Stimulated activated CD4-positive, alpha-beta T cell treated with anti-CD3 and anti-CD28 coated beads, Interleukin-1b, Interleukin-23, amount 100 ng/mL, for 1 hour (primary cell): ENCODE measurements at regions not wholly inside any gene's neighbourhood (a gene's known extent, or its start where the extent isn't known, plus 50 kb on each side); places are given as distances from the start of the nearest gene placed in this dataset.

ENCODE experiments used
- DNase-seq, 2 donors: peaks; one replicate each; pipeline ENCODE4 v3.0.0-alpha.2; 2020; ENCODE audit warnings: low read depth in 2 of 2

DNA sequence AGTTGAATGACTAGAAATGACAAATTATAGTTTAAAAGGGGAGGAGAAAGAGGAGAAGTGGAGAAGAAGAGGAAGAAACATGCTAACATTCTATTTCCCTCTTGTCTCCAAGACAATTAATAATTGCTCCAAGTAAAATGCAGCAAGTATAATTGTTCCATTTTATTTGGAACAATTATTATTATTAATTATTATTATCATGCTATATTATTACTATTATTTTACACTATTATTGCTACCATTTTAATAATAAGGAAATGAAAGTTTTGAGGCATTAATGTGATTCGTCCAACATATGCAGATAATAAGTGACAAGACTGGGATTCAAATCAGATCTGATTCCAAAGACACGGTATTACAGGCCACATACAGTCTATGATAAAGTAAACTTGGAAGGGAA is 293.6 kb upstream of the ZC3H12C start:
- DNase-seq, result no peak

GRCh38 chr11:109804911-109805310 is 288.3 kb upstream of the ZC3H12C start:
- DNase-seq, result no peak

DNA sequence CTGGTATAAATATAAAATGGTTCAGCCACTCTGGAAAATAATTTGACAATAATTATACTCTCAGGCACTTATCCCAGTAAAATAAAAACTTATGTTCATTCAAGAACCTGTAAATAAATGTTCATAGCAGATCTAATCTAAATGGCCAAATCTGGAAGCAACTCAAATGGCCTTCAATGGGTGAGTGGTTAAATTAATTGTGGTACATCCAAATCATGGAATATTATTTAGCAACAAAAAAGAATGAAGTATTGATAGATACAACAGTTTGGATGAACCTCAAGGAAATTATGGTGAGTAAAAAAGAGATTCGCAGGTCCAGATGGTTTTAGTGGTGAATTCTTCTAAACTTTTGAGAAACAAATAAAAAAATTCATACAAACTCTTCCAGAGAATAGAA is 287.0 kb upstream of the ZC3H12C start:
- no peak for DNase-seq

DNA sequence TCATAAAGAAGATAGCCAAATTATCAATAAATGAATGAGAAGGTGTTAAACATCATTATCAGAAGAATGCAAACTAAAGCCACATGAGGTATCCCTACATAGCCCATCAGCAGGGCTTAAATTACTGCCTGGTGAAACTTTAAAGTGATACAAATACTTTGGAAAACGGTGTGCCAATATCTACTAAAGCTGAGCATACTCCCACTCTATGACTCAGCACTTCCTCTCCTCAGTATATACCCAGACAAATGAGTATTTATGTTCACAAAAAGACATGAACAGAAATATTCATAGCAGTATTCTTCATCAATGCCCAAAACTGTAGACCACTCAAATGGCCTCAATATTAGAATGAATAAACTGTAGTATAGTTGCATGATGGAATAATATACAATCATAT is 284.6 kb upstream of the ZC3H12C start:
- DNase-seq, result no peak

DNA sequence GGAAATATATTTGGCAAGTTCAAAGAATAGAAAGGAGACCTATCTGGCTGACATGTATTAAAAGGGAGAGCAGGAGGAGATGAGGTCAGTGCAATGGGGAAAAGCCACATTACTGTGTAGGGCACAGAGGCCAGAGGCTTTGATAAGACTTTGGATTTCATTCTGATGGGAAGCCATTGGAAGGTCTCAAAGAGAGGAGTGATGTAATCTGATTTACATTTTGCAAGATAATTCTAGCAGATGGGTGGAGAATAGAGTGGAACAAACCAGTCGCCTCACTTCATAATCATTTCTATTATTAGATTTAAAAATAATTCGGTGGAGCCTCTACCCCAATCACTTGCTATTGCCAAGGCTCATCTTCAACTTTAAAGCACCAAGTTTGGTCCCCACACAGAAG is 278.4 kb upstream of the ZC3H12C start:
- no peak for DNase-seq

GRCh38 chr11:109815500-109816150 is 277.6 kb upstream of the ZC3H12C start:
- no peak for DNase-seq

GRCh38 chr11:109818290-109818689 is 274.9 kb upstream of the ZC3H12C start:
- no peak for DNase-seq

- no peak for DNase-seq
Measured at GRCh38 chr11:109819410-109819809, 273.8 kb upstream of the ZC3H12C start.

- DNase-seq, result no peak
Measured at GRCh38 chr11:109821511-109821910, 271.7 kb upstream of the ZC3H12C start.

GRCh38 chr11:109822436-109823102 is 270.6 kb upstream of the ZC3H12C start:
- DNase-seq, result no peak

DNA sequence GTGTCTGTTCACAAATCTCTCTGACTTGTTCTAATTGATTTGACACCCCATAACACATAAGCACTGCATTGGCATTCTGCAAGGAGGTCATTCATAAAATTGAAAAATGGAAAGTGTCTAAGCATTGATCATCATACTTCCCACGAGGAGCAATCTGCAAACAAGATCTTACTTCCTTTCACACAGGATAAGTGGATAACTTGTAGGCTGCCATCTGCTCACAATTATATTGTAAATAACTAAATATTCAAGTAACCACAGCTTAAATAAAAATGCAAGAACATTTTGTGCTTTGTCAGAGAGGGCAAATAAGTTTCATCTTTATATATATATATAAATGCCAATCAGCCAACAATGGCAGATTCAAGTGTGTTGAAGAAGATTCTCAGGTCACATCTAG is 264.8 kb upstream of the ZC3H12C start:
- no peak for DNase-seq

GRCh38 chr11:109838026-109838425 is 255.2 kb upstream of the ZC3H12C start:
- no peak for DNase-seq

DNA sequence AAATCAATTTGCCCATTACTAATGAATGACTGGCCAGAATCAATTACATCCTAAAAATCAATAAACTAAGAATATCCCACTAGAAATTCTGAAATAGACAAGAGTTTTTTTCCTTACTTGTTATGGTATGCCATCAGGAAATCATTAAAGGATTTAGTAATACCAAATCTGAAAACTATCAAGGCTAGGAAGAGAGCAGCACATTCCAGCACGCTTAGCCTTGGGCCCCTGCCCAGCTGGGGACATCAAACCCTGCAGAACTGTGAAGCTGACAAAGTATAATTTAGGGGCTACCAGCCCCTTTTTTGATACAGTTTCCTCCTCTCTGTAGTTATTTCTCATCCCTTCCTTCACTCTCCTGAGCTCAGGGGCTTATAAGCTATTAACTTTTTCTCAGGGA is 247.8 kb upstream of the ZC3H12C start:
- DNase-seq, result no peak

- no peak for DNase-seq
Measured at GRCh38 chr11:109847621-109848020, 245.6 kb upstream of the ZC3H12C start.

- no peak for DNase-seq
Measured at GRCh38 chr11:109849051-109849450, 244.1 kb upstream of the ZC3H12C start.

DNA sequence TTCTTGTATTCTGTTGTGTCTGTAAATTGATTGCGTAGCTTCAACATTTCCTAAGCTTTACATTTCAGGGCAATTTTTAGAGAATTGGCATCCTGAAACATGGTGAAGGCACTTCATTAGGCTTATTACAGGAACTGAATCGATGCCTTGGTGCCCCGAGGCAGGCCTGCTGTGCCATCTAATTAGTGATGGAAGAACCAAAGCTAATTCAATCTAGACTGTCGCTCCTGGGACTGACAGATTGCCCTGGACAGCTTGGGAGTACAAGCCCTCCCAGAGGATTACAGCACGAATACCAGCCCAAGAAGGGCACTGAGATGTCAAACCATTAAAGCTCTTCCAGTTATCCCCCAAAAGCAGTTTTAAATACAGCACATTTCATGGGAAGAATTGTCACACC is 243.2 kb upstream of the ZC3H12C start:
- no peak for DNase-seq

DNA sequence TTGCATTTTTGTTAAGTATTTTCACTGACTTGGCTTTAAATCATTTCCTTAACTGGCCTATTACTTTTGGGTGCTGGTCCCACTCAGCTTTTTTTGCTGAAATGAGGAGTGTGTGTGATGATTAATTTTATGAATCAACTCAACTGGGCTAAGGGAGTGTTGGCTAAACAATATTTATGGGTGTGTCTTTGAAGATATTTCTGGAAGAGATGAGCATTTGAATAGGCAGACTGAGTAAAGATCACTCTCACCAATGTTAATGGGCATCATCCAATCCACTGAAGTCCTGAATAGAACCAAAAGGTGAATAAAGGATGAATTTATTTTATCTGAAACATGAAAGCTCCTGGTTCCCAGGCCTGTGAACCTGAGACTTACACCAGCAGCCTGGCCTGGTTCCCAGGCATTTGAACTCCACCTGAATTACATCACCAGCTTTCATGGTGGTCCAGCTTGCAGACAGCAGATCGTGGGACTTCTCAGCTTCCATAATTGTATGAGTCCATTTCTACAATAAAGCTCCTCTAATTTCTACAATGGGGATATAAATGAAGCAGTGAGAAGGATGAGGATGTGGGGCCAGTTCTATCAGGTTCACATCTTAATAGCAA is 241.3 kb upstream of the ZC3H12C start:
- DNase-seq, result no peak

- no peak for DNase-seq
Measured at GRCh38 chr11:109853156-109853776, 239.9 kb upstream of the ZC3H12C start.

DNA sequence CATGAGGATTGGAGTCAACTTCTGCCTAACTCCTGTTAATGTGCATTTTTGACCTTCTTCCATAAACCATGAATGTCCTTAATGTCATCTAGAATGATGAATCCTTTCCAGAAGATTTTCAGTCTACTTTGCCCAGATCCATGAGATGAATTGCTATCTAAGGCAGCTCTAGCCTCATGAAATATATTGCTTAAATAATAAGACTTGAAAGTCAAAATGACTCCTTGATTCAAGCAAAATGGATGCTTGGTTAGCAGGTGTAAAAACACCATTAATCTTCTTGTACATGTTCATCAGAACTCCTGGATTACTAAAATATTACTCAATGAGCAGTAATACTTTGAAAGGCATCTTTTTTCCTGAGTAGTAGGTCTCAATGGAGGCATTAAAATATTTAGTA is 238.5 kb upstream of the ZC3H12C start:
- DNase-seq, result no peak

- DNase-seq, result no peak
Measured at GRCh38 chr11:109856928-109857327, 236.3 kb upstream of the ZC3H12C start.

- no peak for DNase-seq
Measured at GRCh38 chr11:109857637-109858036, 235.6 kb upstream of the ZC3H12C start.

- DNase-seq, result no peak
Measured at GRCh38 chr11:109858152-109858551, 235.0 kb upstream of the ZC3H12C start.
